COLO829 (cell line): ENCODE measurements at regions not wholly inside any gene's neighbourhood (a gene's known extent, or its start where the extent isn't known, plus 50 kb on each side); places are given as distances from the start of the nearest gene placed in this dataset.
"Not testable (repeated sequence)": the region's sequence is repeated elsewhere in the genome, so short reads cannot be mapped to it uniquely, and the experiment has no call there.

Source experiments
- DNase-seq: peaks from one replicate; pipeline ENCODE4 v3.0.0; 2012; ENCODE audit warnings: low spot score

DNA sequence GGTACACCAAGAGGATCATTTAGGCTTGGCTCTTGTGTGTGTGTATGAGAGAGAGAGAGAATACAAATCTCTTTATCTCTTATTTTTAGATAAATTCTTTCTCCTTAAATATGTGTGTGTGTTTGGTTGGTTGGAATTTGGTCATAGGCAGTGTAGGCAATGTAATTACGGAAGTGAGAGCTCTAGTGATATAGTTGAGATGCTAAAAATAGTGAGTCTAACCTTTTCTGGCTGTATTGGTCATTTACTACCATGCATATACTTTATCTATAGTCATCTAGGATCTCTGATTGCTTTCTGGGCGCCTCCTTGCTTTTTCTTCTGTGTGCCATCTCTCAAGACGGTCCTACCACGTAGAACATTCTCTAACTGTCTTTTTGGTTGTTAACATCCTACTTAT, 250.2 kb downstream of the NUF2 start:
- DNase-seq = no peak

DNA sequence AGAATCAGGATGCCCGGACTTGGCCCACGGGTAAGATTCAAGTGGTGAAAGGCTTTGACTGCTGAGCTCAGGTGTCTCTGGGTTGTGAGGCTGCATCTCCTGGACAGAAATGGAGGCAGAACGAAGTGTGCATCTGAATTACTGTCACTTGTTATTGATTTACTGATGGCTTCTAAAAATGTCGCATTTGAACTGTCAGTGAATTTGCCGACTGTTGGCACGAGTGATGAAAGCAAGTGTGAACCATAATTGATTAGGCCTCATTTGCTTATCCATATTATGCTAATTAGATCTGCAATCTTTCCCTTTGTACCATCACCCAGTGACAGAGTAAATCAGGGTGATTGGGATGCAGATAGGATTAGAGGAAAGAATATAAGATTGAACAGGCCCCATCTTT, 252.4 kb downstream of the NUF2 start:
- no peak for DNase-seq

DNA sequence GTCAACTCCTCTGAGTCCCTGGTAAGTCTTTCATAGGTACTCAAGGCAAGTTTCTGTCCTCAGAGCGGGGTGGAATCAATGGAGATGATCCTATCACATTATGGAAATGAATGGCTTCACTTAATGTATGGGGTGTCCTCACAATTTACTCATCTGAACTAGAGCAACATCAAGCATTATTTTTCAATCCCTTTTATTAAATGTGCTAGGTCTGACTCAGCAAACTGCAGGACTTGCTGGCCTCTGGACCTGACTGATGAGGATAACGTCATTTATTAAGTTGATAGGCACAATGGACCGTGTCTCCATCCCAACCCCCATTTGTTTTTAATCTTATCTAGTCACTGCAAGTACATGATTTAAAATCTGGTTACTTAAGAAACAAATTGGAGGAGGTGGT, 259.2 kb downstream of the NUF2 start:
- no peak for DNase-seq

DNA sequence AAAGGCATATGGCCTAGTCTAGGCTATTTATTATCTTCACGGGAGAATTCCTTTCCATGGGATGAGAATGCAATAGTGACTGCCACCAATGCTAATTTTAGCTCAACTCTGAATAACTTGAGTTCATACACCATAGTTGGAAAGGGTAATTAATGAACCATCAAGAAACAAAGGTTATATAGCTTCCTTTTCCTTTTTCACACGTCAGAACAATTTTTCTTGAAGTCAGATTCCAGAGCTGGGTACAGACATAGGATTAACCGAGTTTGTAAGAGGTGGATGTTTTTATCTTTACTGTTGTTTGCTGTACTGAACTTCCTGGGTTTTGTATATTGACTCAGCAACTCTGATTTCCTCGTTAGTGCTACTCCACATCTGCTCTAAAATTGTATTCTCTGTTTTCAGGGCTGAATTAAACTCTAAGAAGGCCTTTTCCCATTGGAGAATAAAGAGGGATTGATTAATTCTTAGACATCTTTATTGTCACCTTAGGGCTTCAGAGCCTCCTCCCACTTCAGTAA, 262.0 kb downstream of the NUF2 start:
- DNase-seq = no peak

DNA sequence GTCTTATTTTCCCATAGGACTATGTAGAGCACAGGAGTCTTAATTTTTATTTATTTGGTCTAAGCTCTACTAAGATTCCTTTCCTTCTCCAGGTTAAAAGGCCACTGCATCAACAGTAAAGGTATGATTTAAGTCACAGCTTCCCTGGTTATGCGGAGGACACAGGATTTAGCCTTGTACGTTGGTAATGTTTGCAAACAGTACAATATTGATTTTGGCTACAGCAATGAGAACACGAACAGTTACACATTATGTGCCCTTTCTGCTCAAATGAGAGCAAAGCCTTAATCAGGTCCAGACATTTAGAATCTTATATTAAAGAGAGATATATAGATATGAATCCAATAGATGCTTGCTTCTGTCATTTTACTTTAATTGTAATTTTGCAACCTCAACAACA, 264.0 kb downstream of the NUF2 start:
- no peak for DNase-seq

DNA sequence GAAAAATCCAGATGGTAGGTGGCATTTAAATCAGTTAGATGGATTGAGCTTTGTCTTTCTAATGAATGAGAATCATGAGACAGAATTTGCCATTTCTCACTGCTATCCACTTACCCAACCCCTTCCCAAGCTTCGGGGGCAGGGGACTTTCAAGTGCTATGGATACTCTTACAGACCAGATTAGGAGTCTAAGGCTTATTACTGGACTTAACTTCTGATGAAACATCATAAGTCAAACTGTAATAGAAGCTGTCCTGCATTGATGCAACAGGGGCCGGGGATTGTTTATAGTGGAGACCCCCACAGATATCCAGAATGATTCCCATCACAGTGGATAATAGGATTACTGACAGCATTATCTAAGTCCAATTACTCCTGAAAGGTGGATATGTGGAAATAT, 267.0 kb downstream of the NUF2 start:
- no peak for DNase-seq

DNA sequence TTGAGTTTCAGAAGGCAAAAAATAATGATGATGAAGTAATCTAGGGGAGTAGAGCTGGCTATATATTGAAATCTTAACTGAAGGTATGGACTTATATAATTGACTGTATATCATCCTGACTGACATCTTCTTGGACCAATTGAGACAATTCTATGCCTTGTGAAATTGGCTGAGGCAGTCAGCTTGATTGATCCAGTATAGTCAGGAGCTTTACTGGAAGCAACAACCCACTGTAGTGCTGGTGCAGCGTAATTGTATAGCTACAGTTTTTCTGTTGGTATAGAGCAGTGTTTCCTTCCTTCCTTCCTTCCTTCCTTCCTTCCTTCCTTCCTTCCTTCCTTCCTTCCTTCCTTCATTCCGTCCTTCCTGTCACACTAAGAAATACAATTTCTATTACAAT, 268.0 kb downstream of the NUF2 start:
- no peak for DNase-seq

DNA sequence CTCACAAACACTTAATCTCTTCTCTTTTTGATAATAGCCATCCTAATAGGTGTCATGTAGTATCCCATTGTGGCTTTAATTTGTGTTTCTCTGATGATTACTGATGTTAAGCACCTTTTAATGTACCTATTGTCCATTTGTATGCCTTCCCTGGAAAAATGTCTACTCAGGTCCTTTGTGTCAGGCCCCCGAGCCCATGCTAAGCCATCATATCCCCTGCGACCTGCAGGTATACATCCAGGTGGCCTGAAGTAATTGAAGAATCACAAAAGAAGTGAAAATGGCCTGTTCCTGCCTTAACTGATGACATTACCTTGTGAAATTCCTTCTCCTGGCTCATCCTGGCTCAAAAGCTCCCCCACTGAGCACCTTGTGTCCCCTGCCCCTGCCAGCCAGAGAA, 269.4 kb downstream of the NUF2 start:
- not testable (repeated sequence) for DNase-seq

DNA sequence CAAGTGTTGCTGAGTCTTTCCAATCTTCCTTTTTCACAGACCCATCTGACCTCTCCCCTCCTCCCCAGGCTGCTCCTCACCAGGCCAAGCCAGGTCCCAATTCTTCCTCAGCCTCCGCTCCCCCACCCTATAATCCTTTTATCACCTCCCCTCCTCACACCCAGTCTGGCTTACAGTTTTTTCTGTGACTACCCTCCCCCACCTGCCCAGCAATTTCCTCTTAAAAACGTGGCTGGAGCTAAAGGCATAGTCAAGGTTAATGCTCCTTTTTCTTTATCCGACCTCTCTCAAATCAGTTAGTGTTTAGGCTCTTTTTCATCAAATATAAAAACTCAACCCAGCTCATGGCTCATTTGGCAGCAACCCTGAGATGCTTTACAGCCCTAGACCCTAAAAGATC, 270.9 kb downstream of the NUF2 start:
- DNase-seq = not testable (repeated sequence)

DNA sequence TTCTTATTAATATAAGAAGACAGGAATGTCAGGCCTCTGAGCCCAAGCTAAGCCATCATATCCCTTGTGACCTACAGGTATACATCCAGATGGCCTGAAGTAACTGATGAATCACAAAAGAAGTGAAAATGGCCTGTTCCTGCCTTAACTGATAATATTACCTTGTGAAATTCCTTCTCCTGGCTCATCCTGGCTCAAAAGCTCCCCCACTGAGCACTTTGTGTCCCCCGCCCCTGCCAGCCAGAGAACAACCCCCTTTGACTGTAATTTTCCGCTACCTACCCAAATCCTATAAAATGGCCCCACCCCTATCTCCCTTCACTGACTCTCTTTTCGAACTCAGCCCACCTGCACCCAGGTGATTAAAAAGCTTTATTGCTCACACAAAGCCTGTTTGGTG, 274.4 kb downstream of the NUF2 start:
- not testable (repeated sequence) for DNase-seq

DNA sequence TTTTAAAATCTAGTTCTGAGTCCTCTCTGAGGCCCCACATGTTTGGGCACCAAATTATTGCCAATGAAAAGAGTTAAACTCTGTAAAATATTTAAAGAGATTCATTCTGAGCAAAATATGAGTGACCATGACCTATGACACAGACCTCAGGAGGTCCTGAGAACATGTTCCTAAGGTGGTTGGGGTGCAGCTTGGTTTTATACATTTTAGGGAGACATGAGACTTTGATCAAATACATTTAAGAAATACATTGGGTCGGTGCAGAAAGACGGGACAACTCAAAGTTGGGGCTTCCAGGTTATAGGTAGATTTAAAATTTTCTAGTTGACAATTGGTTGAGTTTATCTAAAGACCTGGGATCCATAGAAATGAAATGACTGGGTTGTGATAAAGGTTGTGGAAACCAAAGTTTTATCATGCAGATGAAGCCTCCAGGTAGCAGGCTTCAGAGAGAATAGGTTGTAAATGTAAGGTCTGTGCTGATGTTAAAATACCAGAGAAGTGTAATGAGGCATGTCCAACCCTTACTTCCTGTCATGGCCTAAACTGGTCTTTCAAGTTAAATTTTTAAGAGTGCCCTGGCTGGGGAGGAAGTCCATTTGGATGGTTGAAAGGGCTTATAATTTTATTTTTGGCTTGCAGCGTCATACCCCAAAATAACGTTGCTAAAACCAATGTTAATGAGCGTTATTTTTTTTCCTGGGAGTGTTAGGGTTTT, 274.9 kb downstream of the NUF2 start:
- DNase-seq = no peak

DNA sequence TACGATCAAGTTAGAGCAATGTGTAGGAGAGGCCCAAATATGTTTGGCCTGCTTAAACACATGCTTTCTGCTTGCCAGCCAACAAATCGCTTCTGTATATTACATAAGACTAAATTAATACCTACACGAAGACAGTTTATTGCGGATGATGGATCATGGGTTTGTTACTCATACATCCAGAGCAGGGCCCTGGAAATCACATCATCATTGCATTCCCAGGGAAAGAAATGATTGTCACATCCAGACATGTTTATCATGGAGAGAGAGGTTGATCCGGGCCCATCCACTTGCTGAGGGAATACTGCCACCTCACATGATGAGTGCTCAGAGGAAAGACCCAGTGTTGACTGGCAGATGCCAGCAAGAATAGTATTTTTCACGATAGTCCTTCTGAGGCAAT, 282.6 kb downstream of the NUF2 start:
- no peak for DNase-seq

DNA sequence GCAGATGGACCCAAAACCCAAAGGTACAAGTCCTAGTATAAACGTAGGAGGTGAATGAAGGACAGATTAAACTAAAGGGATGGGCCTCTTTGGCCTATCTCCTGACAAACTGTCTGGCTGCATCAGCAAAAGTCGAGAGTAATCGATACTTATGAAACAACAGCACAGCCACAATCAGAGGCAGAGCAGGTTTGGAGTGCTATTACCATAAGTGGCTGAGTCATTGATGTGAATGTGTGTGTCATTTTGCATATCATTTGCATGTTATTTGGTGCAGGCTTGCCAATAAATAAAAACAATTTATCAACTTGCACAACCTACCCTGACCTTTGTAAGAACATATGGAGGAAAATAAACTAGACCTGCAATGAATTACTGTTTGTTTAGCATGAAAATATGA, 283.1 kb downstream of the NUF2 start:
- no peak for DNase-seq

DNA sequence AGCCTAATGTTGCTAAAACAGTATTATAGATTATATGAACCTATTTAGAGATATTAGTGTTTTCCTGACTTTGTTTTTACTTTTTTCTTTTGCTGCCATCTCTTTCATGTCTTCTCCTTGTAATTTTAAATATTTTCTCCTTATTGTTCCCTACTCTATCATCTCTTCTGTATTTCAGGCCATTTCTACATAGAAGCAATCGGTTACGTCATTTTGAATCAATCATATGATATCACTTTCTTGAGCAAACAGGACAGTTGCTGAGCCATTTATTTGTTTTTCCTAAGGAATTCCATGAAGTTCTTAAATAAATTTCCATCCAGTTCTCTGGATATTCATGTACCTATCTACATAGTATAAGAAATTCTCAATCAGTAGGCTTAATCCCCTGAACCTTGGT, 287.2 kb downstream of the NUF2 start:
- DNase-seq = no peak

DNA sequence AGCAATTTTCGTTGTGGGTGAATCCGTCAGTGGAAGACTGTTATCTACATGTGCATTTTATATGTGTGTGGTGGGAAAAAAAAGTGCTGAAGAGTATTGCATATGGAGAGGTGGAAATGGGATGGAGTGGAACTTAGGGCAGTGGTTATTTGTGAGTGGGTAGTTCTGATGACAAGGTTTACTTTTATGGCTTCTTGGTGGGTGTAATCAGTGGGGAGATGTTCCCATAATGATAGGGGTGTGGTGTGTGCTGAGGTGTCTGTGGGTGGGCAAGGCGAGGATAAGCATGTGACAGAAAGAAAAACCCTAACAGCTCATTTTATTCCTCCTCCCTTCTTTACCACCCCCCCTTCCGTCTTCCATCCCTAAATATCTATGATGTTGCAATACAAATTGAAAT, 288.1 kb downstream of the NUF2 start:
- no peak for DNase-seq

DNA sequence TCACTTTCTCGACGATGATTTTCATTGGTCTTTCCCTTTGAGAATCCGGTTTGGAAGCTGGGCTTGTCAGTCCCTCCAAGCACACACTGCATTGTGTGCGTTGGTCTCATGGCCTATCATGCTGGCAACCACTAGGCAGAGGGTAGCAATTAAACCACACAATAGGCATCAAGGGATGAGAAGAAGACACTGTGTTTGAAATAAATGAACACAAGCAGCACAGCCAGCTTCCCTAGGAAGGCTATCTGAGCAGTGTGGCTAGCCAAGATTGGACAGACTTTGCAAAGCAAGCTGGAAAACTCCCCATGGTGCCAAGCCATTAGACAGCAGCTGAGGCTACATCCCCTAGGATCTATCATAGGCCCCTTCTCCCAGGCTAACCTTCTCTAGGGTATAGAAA, 288.7 kb downstream of the NUF2 start:
- no peak for DNase-seq

DNA sequence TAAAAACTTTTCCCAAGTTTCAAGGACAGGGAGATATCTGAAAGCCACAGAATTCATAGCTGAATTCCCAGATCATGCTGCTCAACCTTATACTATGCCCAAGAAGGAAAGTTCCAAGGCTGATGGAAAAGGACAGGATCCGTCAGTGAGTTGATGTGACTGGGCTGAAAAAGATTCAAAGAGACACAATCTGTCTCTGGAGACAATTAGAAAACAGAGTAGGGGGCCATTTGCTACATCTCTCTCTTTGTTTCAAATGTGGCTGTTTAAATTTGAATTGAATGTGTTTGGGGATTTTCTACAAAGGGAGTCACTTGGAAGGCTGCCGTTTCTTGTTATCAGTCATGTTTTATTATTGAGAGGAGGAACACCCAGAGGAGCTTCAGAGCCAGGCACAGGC, 292.6 kb downstream of the NUF2 start:
- no peak for DNase-seq

DNA sequence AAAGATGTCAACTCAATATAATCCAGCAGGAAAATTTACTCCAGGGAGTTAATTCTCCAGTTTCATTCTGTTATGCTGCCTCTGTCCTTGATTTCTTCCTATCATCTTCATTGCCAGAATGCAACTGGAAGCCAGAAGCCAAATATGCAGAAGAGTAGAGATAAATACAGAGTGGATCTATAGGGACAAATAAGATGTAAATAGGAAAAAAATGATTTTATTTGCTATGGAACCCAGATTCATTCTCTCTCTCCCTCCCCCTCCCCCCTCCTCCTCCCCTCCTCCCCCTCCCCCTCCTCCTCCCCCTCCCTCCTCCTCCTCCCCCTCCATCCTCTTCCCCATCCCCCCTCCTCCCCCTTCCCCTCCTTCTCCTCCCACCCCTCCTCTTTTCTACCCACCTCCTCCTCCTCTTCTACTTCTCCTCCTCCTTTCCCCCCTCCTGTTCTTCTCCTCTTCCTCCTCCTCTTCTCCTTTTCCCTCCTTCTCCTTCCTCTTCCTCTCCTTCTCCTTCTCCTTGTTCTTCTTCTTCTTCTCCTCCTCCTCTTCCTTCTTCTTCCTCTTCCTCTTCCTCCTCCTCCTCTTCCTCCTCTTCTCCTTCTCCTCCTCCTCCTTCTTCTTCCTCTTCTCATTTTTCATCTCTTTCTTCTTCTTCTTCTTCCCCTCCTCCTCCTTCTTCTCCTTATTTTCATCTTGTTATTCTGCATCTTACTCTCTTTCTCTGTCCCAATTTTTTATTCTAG, 306.4 kb downstream of the NUF2 start:
- no peak for DNase-seq

DNA sequence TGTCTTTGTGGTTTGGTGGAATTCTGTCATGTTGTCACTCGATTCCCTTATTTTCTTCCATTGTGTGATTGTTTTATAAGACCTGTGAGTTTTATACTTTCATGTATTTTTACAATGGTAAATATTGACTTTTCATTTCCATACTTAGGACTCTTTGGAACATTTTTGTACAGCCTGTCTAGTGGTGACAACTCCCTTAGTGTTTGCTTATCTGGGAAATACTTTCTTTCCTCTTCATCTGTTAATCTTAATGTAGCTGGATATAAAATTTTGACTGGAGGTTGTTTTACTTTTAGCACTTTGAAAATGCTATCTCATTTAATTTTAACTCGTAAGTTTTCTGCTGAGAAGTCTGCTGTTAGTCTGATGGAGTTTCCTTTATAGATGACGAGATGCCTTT, 310.5 kb downstream of the NUF2 start:
- no peak for DNase-seq

DNA sequence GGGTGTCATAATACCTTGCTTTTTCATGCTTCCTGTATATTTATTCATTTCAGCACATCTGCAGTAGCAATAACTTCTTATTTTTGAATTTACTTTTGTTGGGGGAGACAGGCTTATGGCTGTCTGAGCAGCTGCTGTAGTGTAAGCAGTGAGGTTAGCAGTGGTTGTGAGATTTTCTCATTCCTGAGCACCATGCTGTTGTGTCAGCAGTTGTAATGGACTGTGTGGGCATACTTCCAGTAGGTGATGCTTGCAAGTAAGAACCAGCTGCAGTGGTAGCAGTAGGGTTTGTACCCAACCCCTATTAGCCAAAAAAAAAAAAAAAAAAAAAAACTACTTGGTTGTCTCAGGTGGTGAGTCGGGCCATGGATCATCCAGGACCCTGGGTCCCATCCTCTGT, 311.6 kb downstream of the NUF2 start:
- DNase-seq = no peak

DNA sequence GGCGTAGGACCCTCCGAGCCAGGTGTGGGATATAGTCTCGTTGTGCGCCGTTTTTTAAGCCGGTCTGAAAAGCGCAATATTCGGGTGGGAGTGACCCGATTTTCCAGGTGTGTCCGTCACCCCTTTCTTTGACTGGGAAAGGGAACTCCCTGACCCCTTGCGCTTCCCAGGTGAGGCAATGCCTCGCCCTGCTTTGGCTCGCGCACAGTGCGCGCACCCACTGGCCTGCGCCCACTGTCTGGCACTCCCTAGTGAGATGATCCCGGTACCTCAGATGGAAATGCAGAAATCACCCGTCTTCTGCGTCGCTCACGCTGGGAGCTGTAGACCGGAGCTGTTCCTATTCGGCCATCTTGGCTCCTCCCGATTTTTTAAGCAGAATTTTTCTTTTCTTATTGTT, 323.9 kb downstream of the NUF2 start:
- DNase-seq = not testable (repeated sequence)

DNA sequence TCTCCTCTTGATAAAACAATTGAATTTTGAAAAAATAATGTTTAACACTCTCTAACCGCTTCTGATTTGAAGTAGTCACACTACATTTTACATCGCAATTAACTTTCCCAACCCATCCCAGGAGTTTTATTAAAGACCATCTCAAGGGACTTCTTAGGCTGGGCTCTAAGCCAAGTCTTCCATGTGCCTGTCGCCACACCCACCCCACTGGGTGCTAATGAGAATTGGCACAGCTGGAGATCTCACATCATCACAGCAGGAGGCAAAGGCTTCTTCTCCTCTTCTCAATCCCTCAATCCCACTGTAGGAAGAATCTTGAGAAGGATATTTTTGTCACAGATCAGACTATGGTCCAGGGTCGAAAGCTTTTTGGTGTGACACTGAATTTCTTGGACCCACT, 328.9 kb downstream of the NUF2 start:
- DNase-seq = no peak

DNA sequence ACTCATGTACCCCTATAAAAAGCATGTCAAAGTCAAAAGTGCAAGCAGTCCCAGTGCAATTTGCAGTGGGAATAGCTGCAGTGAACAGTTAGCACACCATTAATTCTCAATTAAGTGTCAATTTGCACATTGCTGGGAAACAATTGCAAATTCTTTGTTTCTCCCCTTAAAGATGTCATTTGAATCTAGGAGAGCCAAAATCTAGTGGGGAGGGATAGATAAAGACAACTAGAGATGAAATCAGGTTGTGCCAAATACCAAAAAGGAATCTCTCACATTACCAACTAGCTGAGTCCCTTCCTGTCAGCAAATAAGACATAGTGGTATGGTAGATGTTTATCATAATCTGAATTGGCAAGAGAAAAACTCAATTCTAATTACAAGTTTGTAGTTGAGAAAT, 330.7 kb downstream of the NUF2 start:
- no peak for DNase-seq

DNA sequence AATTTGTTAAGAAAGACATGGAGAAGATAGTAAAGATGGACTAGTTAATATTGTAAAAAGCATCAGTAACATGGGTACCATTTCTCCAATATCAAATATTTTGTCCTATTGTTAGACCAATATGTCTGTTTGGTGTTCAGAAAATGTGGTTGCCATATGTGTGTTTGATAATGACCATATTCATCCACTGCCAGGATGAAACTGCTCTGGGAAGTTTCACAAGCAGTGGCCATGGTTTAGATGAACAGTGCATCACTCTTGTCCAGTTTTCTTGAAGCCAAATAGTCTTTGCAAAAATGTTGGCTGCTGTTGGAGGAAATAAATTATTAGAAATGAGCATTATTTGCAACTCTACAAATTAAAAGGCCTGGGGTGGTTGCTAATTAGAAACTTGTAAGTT, 333.8 kb downstream of the NUF2 start:
- DNase-seq = no peak
